DMS53 (cell line): ENCODE measurements at regions not wholly inside any gene's neighbourhood (a gene's known extent, or its start where the extent isn't known, plus 50 kb on each side); places are given as distances from the start of the nearest gene placed in this dataset.

ENCODE experiments used
- DNase-seq: peaks from one replicate; lab custom pipeline; 2025; lab: John Stamatoyannopoulos, UW

DNA sequence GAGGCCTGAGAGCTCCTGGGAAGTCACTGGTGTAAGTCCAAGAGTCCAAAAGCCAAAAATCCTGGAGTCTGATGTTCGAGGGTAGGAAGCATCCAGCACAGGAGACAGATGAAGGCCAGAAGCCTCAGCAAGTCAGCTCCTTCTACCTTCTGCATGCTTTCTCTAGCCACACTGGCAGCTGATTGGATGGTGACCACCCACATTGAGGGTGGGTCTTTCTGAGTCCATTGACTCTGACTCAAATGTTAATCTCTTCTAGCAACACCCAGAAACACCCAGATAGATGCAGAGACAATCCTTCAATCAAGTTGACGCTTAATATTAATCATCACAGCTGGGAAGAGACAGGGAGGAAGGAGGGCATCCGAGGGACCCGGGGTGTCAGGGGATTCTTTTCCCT lies 305.8 kb downstream of the AACS start:
- DNase-seq: no peak

DNA sequence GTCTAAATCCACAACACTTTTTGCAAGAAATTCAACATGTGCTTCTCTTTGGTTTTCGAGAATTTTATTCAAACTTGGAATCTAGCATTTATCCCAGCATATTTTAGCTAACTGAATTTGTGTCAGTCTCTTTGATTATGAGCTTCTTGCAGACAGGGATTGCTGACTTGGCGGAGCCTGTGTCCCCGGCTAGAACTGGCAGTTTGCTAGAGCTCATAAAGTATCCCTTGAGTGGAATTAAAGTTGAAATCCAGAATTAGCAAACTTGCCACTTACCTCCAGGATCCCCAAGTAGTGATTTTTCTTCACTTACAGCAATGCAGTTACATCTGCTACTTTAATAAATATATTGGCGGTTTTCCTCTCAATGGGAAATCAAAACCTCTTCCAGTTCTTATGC lies 306.9 kb downstream of the AACS start:
- no peak for DNase-seq

DNA sequence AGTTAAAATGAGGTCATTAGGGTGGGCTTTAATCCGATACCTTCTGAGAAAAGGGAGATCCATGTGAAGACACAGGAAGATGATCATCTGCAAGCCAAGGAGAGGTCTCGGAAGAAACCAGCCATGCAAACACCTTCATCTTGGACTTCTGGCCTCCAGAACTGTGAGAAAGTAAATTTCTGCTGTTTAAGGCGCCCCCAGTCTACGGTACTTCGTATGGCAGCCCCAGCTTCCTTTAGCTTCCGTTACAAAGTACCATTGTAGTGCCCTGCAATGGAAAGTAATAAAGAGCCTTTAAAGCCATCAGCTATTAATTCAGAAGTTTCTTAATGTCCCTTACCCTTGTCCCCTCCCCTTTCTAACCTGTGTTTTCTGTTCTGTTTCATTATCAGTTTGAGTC lies 308.1 kb downstream of the AACS start:
- no peak for DNase-seq

DNA sequence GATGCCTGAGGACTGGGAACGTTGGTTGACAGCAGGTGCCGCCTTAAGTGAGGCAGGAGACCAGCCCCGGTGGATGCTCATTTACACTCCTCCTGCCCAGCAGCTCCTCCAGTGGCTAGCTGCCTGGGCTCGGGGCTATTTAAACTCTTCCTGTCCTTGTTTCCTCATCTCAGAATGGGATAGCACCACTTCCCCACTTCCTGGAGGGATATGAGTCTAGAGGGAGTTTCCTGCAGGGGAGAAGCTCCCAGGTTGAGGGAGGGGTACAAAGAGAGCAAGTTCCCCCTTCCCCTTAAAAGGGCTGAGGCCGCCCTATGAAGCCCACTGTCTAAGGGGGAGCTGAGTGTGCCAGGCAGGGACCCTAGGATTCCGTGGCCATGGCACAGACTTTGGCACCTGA lies 311.2 kb downstream of the AACS start:
- DNase-seq: no peak

DNA sequence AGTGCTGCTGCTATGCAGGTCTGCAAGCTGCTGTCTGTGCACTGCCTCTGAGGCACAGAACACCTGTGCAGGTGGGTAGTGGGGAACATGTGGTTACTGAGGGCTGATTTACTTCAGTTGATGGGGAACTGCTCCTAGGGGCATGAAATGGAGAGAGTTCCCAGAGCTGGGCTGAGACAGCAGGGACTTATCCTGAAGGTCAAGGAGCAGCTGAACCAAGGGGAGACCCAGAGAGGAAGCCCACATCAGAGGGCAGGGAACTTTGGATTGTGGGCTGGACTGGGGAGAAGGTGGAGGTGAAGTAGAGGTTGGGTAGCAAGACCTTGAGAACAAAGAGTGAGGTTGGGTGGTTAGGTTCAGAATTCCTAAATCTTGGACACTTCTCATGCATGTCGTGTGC lies 311.9 kb downstream of the AACS start:
- DNase-seq: no peak

DNA sequence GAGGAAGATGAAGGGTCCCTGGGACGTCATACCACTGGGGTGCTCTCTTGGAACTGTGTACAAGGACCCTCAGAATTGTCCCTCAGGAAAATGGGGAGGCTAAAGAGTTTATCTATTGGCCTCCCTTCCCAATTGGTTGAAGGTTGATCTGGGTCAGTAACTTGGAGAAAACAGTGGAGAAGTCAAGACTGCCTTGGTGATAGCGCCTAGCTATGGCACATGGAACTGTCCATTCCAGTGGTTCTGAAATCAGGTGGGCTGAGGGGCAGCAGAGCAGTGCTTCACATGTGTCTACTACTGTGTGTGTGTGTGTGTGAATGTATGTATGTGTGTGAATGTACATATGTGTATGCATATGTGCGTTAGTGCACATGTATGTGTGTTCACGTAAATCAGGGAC lies 316.1 kb downstream of the AACS start:
- no peak for DNase-seq

DNA sequence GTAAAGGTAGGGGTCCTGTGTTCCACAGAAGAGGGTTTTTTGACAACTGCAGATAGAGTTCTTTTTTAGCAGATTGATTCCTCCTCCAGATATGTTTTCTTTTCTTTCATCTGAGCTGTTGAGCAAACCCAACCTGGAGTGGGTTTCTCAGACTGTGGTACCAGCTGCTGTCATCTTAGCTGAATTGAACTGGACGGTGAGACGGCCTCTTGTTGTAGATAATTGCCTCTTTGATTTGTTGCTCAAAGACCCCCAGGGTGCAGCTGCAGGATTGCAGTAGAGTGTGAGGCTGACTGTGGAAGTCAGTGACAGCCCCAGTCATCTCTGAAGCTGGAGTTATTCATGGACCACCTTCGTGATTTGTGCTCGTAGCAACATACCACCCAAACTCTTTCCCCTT lies 317.7 kb downstream of the AACS start:
- no peak for DNase-seq

DNA sequence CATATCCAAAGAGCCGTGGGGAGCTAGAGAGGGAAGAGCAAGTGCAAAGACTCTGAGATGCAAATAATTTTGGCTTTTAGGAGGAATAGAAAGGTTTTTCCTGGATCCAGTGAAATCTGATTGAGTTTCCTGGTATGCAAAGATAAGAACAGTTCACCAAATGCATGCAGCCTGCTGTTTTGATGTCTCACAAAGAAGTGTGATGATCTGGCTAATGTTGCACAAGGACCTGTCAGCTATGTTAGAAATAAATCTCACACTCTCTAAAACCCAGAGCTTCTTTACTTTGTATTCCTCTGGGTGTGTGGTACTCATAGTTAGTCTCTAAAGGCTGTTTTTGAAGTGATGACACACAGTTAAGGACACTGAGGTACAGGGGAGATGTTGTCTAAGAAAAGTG lies 321.4 kb downstream of the AACS start:
- DNase-seq: no peak

DNA sequence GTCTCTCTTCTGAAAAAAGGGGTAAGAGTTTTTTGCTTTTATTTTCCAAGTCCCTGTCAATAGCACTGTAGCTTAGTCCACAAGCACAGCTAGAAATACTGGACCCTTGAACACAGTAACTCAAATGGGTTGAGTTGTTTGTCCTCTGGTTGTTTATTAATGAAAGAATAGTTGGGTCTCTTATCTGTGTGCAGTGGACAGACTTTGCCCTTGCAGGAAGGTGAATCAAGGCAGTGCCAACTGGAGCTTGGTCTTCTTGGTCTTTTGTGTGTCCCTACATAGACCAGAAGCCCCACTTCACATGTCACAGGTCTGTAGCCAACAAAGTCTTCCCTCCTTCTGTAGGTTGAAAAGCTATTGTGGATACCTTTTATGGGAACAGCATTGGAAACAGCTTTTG lies 322.0 kb downstream of the AACS start:
- DNase-seq: no peak

DNA sequence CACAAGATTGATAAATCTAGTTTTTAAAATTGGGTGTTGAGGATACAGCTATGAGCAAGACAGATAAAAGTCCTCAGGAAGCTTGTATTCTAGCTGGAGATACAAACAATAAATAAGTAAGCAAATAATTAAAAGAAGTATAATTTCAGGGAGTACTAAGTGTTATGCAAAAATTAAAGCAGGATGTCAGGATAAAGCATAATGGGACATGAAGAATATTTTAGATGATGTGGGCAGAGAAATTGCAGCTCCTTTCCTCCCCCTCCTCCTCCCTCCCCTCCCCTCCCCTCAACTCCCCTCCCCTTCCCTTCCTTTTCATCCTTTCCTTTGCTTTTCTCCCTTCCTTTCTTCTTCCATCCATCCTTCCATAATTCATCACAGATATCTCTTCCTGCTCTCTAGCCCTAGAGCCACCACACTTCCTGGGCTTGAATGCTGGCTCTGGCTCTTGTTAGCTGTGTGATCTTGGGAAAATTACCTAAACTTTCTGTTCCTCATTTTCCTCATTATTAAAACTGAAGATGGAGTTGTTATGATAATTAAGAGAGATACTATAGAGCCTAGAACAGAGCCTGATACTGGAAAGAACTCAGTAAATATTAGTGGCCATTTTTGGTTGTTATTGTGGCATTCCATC lies 323.9 kb downstream of the AACS start:
- no peak for DNase-seq

DNA sequence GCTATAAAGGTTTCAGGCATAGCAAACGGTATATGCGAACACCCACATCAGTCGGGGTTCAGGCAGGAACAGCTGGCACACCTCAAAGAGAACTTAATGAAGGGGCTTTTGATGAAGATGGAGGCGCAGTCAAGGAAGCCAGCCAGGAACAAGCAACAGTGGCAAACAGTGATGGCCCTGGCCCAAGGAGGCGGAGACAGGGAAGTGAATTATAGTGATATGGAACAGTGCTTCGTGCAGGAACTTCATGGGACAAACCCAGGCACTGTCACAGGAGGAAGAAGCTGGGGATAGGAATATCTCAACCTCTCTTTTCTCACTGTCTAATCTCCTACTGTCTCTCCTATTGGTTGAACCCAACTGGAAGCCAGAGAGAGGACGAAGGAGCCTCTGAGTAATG lies 328.3 kb downstream of the AACS start:
- no peak for DNase-seq

DNA sequence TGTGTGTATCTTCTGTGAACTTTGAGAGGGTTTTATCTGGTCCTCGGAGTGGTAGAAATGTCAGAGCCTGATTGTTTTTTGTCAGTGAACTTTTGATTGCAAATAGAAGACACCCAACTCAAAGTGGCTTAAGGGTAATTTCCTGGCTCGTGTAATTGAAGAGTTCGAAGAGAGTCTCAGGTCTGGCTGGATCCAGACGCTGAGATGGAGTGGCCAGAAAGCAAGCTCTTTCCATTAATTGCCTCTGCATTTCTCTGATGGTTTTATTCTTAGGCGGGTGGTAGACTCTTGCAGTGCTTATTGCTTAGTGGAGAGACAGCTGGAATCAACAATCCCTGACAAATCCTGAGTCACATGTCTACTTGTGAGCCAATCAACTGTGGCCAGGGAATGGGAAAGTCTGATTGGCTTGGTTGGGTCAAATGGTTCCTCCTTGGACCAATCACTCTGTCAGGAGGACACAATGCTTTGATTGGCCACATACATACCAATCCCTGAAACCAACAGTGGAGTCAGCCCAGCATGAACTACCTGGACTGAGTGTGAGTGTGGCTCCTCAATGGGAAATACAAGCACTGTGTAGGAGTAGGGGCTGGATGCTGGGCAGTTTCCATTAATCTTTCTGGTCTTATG lies 330.5 kb downstream of the AACS start:
- DNase-seq: no peak

DNA sequence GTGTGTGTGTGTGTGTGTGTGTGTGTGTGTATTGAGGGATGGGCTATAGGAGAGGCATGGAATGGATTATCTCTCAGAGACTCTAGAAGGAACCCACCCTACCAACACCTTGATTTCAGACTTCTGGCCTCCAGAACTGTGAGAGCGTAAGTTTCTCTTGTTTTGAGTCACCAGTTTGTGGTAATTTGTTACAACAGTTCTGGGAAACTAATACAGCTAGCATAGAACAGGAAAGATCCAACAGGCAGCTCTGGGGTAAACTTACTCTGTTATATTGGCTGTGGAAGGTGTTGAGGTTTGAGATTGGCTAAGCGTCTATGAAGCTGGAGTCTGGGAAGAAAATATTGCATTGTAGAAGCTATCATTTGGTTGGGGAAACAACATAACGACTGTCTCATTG lies 334.3 kb downstream of the AACS start:
- no peak for DNase-seq

DNA sequence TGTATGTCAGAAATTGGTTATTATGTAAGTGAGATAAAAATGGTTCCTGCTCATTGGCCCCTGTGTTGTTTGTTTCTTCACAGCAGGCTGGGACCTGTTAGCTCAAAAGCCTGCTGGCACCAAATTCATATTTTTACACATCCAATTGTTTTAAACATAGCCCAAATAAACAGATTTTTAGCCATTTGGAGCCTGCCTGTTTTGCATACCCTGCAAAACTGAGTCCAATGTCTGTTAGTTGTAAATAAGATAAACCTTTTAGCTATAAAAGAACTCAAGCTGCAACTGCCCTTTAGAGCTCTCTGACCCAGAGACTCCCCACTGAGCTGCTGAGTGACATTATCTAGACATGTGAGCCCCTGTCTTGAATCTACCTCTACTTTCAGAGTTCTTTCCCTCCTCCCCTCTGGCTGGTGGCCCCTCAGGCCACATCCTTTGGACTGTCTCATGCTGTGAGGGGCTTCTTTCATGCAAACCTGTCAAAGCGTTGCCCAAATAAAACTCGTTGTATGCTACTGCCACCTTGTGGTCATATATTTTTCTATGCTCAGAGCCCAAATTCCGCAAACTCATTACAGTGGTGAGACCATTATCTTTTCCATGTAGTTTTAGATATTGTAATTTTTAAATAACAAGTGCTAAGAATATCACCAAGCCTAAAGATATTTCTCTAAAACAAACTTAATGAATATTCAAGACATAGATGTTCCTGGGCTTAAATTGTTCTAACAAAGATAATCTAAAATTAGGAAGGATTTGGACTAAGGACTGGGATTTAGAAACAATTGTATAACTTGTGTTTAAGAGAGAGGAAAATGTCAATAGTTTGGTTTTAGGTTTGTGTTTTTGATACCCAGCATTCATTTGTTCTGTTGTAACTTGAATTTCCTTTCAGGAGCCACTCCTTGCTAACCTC lies 337.9 kb downstream of the AACS start:
- DNase-seq: peak; percentile 58

DNA sequence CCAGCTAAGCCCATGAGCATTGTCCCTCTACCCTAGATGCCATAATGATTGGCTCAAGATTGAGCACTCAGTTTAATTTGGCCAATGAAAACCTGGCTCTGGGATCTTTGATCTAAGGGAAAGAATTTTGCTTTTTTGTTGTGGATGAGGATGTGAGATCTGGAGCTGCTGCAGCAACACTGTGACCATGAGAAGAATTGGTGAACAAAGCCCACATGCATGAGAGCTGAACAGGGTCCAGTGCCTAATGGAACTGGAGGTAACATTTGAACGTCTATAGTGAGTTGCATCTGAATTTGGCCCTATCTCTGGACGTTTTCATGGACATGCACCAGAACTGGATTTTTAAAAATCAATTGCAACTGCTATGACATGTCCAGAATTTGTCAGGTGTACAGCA lies 338.6 kb downstream of the AACS start:
- DNase-seq: no peak

DNA sequence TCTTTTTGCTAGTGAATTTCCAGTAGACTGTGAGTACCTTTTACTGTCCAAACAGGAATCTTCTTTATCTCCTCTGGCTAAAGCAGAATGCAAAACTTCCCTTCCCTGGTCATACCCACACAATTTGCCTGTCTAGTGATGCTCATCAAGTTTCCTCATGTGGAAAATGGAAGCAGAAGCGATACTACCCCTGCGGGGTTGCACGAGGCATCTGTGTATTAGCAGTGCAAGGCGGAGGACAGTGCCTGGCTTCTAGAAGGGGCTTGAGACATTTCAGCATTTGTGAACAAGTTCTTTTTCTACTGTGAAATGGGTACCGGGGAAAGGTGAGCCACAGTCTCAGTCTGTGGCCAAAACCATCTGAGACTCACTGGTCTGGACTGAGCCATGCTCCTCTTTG lies 340.9 kb downstream of the AACS start:
- no peak for DNase-seq

DNA sequence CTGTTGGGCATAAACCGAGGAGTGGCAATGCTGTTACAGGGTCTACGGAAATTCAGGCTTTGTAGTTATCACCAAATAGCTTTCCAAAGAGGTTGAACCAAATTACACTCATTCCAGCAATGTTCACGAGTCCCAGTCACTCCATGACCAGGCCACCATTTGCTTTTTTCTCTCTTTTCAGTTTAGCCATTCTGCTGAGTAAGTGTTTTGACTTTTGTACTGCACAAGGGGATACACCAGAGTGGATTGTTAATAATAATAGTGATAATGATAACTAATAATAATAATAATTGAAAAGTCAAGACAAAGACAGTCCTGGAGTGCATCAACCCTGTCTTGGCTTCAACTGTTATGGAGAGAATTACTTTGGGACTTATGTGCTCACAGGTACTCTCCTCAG lies 343.5 kb downstream of the AACS start:
- DNase-seq: no peak

DNA sequence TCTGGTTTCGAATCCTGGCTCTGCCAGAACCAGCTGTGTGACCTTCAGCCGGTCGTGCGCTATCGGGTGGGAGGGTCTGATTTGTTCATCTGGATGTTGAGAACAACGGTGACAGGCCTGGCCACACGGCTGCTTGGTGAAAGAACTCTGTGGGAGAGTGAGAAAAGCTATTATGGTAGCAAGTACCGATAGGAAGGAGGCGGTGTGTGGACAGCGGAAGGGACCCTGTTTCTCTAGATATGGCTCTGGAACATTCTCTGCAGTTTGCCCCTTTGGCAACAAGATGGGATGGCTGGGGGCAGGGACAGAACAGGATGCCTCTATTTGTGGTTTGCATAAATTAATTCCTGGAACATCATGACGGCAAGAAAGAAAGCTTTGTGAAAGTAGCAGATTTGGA lies 347.3 kb downstream of the AACS start:
- DNase-seq: no peak

DNA sequence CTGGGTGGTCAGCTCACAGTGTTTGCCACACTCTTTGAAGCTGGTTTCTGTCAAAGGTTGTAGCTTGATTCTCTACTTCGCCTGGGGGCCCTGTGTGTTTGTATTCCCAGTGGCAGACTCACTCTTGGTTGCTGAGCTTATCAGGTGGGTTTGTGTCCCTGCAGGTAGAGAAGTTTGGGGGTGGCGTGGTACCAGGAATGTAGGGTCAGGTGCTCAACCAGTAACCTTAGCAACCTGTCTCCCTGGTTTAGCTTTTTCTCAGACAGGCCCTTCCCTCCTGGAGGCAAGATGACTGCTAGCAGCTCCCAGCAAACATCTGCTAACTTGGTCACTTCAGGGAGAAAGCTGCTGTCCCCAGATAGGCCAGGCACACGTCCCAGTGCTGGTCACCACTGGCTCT lies 352.2 kb downstream of the AACS start:
- DNase-seq: no peak

DNA sequence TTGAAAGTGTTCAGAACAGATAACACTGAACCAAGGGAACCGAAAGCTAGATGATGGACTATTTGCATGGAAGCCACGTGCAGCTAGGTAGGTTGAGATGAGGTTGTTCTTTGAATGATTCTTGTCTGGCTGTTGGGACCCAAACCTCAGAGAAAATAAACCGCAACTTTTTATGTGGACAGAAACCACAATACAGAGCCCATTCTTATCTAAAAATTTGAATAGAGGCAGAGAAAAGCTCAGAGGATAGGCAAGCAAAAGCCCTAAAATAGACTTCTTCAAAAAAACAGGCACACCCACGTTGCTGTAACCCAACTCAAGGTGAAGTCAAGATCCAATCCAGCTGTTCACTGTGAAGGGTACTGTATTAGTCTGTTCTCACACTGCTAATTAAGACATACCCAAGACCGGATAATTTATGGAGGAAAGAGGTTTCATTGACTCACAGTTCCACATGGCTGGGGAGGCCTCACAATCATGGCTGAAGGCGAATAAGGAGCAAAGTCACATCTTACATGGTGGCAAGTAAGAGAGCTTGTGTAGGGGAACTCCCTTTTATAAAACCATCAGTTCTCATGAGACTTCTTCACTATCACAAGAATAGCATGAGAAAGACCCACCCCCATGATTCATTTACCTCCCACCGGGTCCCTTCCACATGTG lies 353.8 kb downstream of the AACS start:
- no peak for DNase-seq

DNA sequence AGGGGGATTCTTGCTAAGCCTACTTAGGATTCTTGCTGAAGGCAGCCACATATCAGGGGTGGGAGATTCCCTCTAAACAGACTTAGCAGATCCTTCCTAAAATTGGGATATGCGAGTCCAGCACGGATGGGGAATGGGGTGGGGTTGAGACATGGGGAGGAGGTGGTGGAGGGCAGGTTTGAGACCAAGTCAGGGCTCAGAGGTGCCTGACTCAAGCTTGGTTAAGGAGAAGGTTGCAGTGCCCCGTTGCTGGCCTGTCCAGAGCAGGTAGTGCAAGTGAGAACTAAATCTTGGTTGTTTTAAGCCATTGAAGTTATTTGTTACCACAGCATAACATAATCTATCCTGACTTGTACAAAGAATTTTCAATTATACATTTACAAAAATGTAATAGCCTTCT lies 359.7 kb downstream of the AACS start:
- DNase-seq: no peak

DNA sequence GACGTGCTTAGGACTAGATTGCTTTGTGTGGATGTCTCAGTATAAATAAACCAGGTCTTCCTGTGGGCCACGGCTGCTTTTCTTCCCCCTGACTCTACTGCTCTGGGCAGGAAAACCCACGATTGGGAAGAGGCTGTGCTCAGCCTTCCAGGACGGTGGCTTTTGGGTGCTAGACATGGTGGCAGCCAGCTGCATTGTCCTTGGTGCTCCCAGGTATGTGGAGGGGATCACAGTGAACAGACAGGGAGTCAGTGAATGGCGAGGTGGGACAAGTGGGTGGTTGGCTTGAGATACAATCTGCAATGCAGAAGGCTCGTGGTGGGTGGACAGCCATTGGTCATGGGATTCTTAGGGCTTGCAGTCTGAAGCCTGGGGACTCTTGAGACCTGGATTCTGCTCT lies 366.3 kb downstream of the AACS start:
- no peak for DNase-seq

DNA sequence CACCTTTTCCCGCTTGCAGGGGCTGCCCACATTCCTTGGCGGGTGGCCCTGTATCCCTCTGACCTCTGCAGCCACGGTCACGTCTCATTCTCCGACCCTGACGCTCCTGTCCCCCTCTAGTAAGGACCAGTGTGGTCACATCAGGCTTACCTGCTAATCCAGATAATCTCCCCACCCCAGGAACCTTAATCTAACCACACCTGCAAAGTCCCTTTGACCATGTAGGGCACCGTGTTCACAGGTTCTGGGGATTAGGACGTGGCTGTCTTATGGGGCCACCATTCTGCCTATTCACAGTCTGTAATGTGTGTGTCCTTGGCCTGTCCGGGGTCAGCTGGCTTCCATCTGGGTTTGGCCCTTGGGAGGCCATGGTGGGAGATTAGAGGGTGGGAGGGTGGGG lies 368.9 kb downstream of the AACS start:
- DNase-seq: no peak
